Brain pericyte (primary cell): ENCODE measurements at regions not wholly inside any gene's neighbourhood (a gene's known extent, or its start where the extent isn't known, plus 50 kb on each side); places are given as distances from the start of the nearest gene placed in this dataset.
"Not testable (repeated sequence)": the region's sequence is repeated elsewhere in the genome, so short reads cannot be mapped to it uniquely, and the experiment has no call there.

Experiments used
- DNase-seq: peaks from one replicate; pipeline ENCODE4 v3.0.0-alpha.2; 2012; ENCODE audit warnings: low read depth, low spot score

DNA sequence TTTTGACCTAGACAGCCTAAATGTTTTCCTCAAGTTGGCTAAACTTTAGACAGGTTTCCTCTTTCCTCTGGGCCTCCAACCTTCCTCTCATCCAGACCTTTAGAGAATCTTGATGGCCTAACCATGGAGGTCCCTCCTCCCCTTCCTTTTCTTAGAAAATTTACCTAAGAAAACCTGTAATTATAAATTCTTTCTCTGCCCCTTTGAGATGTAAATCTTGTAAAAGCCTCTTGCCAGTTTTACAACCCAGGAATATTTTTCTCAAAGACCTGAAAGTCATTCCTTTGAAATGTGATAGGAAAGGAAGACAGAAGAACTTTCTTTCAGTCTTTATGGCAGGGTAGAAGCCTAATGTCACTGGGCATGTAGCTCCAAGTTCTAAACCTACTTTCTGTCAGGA lies 1752.6 kb upstream of the C9orf72 start:
- DNase-seq: no peak

DNA sequence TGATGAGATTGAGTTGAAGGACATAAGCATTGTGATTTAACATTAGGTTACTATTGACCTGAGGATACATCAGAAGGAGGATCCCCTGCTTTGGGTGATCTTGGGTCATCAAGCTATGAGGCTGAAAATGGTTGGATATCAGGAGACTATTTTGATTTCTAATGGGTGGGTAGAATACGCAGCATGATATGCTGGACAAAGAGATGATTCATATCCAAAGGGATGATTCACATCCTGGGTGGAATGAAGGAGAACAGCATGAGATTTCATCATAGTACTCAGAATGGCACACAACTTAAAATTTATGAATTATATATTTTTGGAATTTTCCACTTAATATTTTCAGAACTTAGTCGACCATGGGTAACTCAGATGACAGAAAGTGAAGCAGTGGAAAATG lies 1759.5 kb upstream of the C9orf72 start:
- DNase-seq: peak; percentile 41

DNA sequence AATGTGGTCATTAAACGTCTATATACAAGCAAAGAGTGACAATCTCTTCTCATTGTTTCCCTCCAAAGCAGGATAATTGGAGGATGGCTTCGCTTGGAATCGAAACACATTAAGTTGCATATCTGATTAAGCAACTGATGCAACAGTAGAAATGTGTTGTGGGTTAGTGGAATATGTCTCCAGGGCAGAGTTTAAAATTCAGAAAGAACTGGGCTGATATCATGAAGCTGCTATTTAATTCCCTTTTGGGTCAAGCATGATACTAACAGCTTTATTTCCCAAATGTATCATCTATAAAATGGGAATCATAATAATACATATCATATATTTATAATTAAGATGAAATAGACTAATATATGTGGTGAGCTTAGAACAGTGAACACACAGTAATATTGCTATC lies 1763.0 kb upstream of the C9orf72 start:
- no peak for DNase-seq

DNA sequence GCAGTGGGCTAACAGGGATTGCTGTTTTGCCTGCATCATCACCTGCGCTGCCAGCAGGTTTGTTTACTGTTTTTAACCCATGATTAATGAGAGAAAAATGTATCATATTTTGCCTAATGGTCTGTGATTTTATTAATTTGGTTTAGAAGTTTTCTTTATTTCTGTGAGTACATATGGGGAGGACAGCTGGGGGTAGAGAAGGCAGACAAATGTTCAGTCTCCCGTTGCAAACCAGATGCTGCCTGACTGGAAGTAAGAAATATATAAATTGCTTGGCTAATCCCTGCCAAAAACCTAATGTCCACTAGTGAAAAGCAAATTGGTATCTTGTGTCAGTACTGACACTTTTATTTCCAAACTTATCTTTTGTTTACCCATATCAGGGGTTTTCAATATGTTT lies 1766.1 kb upstream of the C9orf72 start:
- no peak for DNase-seq

DNA sequence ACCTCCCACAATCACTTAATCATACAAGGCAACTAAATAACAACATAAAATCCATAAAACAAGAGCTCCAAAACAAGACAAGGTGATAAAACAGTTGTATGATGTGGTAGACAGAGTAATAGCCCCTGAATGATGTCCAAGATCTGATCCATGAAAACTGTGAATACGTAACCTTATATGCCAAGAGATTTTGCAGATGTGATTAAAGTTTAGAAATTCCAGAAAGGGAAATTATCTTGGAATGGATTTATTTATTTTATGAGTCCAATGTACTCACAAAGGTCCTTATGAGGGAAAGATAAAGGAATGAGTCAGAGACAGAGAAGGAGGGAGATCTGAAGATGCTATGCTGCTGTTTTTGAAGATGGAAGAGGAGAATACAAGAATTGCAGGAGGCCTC lies 1775.7 kb upstream of the C9orf72 start:
- DNase-seq: no peak

DNA sequence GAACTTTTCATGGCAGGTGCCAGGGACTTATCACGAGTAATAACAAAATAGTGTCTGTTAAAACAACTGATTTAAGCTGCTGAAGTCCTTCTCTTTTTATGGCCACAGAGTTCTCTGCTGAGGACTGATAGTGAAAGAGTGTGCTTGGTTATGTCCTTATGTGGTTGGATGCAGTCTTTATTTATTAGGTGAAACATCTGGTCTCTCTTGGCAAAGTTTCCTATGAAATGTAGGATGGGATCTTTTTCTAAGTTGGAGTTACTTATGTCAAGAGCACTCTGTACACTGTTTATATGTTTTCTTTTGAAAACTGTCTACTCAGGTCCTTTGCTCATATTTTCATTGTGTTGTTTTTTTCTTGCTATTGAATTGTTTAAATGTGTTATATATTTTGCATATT lies 1816.1 kb upstream of the C9orf72 start:
- no peak for DNase-seq

DNA sequence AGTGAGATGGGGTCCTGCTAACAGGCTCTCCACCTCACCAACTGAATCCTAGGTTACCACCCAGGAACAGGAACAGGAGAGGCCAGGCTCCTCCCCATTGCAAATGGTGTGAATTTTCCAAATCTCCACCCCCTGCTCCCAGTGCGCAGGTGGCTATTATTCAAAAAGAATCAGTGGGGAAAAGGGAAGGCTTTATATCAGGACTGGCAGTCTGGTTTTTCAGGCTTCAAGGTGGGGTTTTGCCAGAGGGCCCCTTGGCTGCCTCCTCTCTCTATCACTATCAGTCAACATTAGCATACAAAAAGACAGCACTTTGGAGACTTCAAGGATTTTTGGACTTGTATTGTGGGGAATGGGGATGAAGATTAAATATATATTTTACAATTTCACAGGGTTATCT lies 1817.6 kb upstream of the C9orf72 start:
- DNase-seq: no peak

DNA sequence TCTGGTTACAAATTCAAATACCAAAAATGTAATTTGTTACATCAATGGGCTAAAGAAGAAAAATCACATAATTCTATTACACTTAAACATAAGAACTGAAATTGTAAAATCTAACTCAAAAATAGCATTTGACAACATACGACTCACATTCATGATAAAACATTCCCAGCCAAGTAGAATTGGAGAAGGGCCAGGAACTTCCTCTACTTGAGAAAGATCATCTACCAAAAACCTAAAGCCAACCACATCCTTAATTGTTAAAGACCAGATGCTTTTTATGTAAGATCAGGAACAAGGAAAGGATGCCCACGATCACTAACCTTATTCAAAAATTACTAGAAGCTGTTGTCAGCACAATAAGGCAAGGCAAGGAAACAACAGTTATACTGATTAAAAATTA lies 1819.8 kb upstream of the C9orf72 start:
- no peak for DNase-seq

DNA sequence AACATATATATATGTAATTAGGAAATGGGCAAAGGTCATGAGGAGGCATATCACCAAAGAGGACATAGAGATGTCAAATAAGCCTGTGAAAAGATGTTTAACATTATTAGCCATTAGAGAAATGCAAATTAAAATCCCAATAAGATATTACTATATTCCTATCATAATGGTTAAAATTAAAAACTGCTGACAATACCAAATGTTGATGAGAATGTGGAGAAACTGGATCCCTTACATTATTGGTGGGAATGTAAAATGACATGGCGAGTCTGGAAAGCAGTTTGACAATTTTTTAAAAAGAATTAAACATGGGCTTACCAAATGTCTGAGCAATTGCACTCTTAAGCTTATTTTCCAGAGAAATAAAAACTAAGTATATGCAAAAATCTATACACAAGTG lies 1821.6 kb upstream of the C9orf72 start:
- no peak for DNase-seq

DNA sequence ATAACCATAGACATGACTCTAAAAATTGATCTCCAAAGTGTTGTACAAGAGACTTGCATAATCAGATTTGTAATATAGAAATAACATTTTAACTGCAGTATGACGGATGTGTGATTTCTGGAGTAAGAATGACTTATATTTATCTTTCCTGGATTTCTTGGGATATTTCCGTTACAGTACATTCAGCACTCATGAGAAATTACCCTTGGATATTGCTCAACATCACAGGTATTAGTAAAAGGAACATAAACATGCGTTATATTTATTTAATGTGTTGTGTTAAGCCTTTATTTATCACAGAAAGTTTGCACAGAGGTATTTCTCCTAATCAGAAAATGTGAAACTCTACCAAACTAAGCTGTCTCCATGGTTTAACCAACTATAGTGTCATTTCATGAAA lies 1823.9 kb upstream of the C9orf72 start:
- no peak for DNase-seq

DNA sequence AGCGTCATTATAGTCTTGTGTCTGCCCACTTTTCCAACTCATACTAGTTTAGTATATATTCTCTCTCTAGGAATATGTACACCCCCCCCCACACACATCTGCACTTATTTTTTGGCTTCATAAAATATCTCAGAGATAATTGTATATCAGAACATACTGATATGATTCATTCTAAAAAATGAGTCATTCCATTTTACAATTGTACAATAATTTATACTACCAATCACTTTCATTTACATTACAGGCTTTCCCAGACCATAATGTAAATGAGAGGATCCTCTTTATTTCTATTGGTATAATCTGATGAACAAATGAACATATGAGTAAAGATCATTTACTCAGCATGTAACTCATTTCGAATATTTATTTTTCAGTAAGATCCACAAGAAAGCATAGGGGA lies 1842.9 kb upstream of the C9orf72 start:
- DNase-seq: no peak

DNA sequence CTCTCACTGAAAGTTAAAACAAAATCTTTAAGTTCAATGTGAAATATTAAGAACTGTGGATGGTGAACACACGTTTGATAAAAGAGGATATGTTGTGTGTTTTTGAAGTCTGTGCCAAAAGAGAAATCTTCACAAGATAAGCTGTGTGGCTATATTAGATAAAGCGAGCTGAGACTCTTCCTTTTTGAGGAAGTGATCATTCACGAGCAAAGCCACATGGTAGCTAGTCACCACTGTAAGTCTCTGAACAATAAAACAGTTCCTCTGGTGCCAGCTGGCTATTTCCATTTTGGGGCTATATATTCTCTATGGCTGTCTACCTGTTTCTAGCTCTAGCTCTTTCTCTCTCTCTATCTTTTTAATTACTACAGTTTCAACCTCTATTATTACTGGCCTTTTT lies 1849.2 kb upstream of the C9orf72 start:
- DNase-seq: no peak

DNA sequence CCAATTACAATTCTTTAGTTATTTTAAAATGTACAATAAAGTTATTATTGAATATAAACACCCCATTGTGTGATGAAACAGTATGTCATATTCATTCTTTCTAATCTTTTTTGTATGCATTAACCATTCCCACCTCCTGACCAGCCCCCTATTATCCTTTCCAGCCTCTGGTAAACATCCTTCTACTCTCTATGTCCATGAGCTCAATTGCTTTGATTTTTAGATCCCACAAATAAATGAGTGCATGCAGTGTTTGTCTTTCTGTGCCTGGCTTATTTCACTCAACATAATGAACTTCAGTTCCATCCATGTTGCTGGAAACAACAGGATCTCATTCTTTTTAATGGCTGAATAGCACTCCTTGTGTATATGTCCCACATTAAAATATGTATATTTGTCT lies 1858.9 kb upstream of the C9orf72 start:
- DNase-seq: no peak

DNA sequence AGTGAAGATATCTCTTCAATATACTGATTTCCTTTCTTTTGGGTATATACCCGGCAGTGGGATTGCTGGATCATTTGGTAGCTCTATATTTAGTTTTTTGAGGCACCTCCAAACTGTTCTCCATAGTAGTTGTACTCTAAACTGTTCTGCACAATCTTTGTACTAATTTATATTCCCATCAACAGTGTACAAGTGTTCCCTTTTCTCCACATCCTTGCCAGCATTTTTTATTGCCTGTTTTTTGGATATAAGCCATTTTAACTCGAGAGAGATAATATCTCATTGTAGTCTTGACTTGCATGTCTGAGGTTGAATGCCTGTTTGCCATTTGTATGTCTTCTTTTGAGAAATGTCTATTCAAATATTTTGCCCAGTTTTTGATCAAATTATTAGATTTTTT lies 1859.4 kb upstream of the C9orf72 start:
- DNase-seq: not testable (repeated sequence)

DNA sequence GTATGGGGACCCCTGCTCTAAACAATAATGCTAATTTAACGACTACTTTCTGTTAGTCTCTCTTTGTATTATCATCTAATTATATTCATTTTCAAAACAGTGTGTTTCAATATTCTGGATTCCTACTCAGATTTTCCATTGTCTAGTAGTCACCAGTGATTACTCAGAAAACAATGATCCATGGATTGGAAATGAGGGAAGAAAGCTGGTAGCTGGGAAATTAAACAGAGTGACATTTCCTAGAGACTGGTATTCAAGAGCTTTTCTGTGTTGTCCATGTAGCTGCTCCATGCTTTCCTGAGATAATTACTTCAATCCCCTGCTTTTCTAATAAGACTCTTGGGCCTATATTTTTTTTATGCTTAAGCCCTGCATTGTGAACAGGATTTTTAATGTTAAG lies 1862.1 kb upstream of the C9orf72 start:
- no peak for DNase-seq

DNA sequence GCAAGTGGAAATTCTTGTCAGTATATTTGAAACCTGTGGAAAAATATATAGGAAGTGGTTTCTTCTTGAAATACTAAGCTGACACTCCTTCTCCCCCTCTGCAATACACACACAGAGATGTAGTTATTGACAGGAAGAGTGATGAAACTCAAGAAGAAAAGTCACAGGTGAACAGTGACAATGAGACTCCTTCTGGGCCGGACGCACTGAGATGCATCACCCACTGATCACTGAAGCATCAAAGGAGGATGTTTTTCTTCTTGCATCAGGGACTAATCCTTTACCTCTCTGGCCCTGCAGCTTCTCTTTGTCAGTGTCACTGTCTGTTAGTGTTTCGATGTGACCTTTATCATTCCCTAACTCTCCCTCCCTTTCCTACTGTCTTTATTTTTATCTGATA lies 1864.2 kb upstream of the C9orf72 start:
- no peak for DNase-seq

DNA sequence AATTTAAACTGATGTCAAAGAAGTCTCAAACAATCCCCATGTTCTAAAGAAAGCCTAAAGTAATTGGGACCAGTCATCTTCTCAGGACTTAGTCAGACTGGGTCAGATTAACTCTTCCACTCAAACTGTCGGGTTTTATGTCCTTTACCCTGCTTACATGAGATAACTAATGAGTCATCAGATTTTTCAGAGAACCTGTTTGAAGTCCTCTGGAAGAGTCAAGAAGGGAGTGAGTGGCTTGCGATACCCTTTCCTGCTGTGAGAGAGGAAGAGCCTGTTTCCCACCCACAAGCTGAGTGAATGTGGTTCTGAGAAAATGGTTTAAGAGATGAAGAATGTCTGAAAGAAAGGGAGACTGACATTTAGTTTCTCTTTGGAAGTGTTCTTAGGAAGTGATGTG lies 1866.7 kb upstream of the C9orf72 start:
- DNase-seq: no peak

DNA sequence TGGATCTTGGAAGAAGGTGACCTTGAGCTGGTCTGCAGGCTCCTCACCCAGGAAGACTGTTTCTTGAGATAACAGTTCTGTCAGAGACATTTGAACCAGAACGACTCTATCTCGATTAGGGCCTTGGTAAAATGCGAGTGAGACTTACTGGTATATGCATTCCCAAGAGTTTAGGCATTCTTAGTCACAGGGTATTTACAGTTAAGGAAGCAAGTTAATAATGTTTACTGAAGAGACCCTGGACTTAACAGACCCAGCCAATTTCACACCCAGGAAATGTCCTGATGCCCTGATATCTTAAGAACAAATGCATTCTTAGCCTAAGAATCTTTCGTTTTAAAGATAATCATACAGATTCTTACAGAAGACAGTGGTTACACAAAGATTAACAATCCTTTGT lies 1867.2 kb upstream of the C9orf72 start:
- no peak for DNase-seq

DNA sequence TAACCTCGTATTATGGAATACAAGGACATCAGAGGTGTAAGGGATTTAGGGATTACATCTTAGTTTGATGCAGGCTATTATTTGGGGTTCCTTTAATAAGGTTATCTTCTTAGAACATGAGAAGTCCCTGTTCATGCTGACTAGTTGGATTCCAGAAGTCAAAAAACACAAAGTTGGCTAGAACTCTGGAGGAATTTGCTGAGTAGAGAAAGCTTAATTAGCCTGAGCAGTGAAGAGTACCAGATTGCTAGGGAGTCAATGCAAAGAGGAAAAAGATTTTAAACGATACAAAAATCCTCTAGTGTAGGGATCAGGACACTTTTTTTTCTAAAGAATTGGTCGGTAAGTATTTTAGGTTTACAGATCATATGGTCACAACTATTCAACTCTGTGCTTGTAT lies 1872.5 kb upstream of the C9orf72 start:
- DNase-seq: no peak

DNA sequence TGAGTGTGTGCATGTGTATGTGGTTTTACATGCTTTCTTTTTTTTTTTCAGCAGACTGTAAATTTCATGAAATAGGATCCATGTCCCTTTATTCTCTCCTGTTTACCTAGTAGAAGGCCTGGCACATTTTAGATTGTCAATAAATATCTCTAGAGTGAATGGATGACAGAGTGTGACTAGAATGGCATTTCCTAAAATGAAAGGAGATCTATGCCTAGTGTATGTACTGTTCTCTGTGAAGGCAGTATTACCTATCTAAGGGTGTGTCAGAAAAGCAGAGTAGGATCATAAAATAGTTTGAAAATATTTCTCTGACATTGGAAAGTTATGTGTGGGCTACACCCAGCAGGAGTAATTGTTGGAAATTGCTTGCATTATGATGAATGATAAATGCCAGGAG lies 1876.0 kb upstream of the C9orf72 start:
- no peak for DNase-seq

DNA sequence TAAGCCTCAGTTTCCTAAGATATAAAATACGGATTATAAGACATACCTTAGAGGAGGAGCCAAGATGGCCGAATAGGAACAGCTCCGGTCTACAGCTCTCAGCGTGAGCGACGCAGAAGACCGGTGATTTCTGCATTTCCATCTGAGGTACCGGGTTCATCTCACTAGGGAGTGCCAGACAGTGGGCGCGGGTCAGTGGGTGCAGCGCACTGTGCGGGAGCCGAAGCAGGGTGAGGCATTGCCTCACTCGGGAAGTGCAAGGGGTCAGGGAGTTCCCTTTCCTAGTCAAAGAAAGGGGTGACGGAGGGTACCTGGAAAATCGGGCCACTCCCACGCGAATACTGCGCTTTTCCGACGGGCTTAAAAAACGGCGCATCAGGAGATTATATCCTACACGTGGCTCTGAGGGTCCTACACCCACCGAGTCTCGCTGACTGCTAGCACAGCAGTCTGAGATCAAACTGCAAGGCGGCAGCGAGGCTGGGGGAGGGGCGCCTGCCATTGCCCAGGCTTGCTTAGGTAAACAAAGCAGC lies 1877.1 kb upstream of the C9orf72 start:
- not testable (repeated sequence) for DNase-seq

DNA sequence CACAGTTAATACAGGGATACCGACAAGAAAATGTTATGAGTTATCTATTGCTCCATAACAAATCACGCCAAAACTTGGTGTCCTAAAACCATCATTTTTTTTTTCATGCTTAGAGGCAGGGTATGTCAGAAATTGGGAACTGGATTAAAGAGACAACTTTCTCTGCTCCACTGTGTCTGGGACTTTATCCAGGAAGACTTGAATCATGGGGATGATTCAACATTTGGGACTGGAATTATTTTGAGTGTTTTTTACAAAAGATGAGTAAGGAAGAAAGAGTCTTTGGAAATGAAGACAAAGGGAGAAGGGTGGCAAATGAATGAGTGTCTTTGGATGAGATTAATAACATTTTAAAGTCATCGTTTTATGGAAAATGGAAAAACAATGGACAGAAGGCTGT lies 1883.7 kb upstream of the C9orf72 start:
- no peak for DNase-seq

DNA sequence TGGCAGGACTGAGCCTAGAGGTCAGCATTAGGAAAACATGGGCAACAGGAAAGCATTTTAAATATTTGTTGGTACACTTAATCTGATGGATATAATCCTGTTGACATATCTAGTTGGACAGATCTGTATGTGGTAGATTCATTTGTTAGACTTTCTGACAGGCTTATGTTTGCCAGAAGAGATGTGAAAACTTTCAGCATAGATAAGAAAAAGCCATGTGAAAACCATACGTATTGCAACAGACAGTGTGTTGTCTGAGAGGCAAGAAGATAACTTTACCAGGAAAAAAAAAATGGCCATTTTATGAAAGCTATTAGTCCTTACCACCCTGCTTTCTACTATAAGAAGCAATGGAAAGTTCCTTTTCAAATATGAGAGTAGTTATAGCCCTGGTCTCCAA lies 1902.2 kb upstream of the C9orf72 start:
- DNase-seq: no peak

DNA sequence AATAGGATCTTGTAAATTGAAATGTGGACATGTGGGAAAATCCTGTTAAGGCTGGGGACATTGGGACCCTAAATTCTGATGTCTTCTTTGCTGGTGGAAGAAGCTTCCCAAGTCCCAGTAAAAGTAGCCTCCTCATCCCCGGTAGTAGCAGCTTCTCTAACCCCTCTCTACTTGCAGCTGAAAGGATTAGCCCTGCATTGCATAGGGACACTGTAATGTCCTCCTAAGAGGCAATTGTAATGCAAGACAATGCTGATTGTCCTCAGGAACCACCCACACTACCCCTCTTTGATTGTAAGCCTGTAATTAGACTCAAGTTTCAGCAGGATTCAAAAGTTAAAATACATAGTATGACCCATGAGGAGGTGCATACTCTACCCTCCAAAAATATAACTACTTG lies 1938.4 kb upstream of the C9orf72 start:
- DNase-seq: no peak

DNA sequence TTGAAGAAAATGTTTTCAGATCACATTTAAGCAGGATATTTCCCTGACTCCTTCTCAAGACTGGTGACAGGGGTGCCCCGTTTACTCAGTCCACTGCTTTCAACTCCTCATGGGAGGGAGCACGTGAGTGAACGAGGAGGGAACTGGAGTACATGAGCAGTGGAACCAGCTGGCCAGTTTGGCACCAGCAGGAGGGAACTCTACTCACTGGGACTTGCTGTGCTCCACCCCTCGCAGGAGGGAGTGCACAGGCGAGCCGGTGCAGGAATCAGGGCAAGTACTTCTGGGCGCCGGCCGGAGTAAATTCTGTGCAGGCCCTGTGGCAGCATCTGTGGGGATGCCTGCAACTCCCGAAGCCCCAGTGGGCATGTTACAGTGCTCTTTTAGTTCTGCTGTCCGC lies 1941.1 kb upstream of the C9orf72 start:
- DNase-seq: no peak
